NCI-H82 treated with DMSO at 0.1 percent for 48 hours (cell line): ENCODE measurements at regions not wholly inside any gene's neighbourhood (a gene's known extent, or its start where the extent isn't known, plus 50 kb on each side); places are given as distances from the start of the nearest gene placed in this dataset.
"Not testable (repeated sequence)": the region's sequence is repeated elsewhere in the genome, so short reads cannot be mapped to it uniquely, and the experiment has no call there.

Experiments
- DNase-seq: peaks from one replicate; lab custom pipeline; 2025; ENCODE audit not compliant: unreplicated experiment; lab: John Stamatoyannopoulos, UW

GRCh38 chr1:60891765-60892164 lies 190.6 kb upstream of the NFIA start:
- DNase-seq = peak; percentile 54

DNA sequence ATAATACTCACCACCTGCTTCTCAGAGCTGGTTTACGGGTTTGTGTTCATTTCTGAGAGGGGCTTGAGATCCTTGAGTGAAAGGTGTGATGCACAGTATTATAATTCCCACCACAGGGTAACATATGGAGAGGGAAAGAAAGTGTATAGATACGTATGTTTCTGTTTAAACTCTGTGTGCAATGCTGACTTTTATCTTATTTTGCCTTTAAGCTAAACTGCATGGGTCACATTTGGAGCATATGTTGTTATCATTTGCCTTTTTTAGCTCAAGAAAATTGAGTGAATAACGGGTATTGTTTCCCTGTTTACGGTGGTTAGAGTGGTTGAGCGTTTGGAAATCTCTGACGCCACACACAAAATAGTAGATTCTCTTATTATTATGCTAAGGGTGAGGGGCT lies 191.1 kb upstream of the NFIA start:
- DNase-seq = no peak

- DNase-seq = no peak
Measured at GRCh38 chr1:60890664-60891063, 191.7 kb upstream of the NFIA start.

DNA sequence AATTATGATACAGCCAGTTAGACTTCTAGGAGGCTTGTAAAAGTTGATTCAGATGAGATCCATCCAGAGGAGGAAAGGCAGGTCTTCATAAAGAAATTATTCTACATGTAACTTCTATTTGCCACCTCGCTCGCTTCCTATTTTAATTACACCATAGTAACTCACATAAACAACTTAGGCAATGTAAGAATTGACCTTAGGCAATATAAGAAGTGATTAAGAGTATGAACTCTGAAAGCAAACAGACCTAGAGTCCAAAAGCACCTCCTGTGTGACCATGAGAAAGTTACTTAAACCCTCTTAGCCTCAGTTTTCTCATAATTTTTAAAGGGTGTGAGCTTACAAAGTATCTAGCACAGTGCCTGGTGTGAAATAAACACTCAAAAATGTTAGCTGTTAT lies 192.7 kb upstream of the NFIA start:
- no peak for DNase-seq

GRCh38 chr1:60888126-60888525 lies 194.2 kb upstream of the NFIA start:
- no peak for DNase-seq

GRCh38 chr1:60886793-60887331 lies 195.5 kb upstream of the NFIA start:
- DNase-seq = no peak

DNA sequence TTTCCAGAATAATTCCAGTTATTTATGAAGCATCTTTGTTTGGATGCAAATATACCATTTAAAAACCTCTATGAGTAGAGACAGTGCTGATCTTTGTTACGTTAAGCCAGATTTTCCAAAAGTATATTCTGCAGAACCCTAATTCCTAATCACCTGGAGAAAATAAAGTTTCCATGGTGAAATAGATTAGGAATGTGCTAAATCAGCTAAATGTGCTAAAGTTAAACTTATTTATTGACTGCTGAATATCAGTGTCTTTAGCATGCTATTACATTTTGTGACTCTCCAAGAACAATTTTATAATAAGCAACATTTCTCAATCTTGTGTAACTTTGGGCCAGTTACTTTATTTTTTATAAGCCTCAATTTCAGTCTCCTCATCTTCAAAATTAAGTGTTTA lies 196.3 kb upstream of the NFIA start:
- no peak for DNase-seq

- DNase-seq = no peak
Measured at GRCh38 chr1:60880202-60880601, 202.2 kb upstream of the NFIA start.

- DNase-seq = no peak
Measured at GRCh38 chr1:60878323-60878722, 204.0 kb upstream of the NFIA start.

DNA sequence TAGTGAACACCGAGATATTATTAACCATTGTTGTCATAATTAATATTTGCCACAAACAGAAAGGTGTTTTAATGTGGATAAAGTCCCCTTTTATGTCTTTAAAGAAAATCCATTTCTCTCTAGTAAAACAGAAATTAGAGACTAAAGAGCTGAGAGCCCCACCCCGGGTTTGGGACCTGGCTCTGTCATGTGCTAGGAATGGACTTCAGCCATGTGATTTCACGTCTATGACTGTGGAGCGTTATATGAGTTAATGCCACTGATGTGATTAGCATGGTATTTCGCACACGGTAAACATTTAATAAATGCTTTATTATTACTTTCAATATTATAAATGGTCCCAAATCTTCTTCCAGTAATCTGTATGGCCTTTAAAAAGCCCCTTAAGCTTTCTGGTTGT lies 205.0 kb upstream of the NFIA start:
- DNase-seq = no peak

- no peak for DNase-seq
Measured at GRCh38 chr1:60876952-60877351, 205.4 kb upstream of the NFIA start.

GRCh38 chr1:60875138-60875537 lies 207.2 kb upstream of the NFIA start:
- DNase-seq = no peak

GRCh38 chr1:60874718-60875117 lies 207.6 kb upstream of the NFIA start:
- DNase-seq = no peak

GRCh38 chr1:60873396-60873795 lies 209.0 kb upstream of the NFIA start:
- DNase-seq = not testable (repeated sequence)

DNA sequence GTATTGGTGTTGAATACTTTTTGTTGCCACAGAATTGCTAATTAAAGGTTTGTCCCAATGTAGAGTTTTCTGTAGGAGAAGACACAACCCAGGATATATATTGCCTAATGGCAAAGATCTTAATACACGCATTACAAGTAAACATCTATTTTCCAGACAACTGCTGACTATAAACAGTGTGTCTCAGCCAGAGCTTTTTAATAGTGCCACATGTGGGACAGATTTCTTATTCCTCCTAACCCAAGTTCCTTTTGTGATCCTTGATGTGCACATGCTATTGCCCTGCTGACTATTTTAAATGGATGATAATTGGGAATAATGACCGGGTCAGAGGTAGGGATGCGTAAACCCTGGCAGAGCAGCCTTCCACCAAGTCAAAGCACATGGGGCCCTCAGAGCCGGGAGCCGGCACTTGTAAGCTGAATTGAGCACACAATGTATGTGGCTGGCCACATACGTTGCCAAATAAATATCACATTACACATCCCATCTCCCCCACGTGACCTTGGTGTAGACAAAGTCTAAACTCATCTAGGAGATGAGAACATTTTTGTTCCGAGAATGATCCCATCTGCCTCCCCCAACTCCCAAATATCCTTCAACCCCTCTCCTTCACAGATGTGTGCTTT lies 209.8 kb upstream of the NFIA start:
- DNase-seq = no peak

GRCh38 chr1:60870269-60870865 lies 212.0 kb upstream of the NFIA start:
- no peak for DNase-seq

GRCh38 chr1:60868901-60869663 lies 213.3 kb upstream of the NFIA start:
- no peak for DNase-seq

DNA sequence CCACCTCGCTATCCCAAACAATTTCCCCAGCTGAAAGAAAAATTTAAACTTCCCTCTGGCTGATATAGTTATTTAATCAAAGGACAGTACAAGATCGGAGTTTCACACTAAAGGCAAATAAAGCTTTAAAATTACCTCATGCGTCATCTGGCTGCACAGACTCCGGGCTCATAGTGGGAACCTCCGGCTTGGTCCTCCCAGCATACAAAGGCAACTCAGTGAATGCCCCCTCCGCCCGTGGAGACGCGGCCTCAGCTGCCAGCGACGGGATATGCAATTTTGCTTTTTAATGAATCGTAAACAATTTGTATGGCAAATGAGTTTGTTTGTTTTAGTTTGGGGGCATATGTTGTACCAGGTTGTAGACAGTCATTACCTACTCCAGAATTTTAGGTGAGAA lies 214.6 kb upstream of the NFIA start:
- DNase-seq = no peak

GRCh38 chr1:60866917-60867531 lies 215.3 kb upstream of the NFIA start:
- no peak for DNase-seq

GRCh38 chr1:60866226-60866900 lies 216.0 kb upstream of the NFIA start:
- no peak for DNase-seq

DNA sequence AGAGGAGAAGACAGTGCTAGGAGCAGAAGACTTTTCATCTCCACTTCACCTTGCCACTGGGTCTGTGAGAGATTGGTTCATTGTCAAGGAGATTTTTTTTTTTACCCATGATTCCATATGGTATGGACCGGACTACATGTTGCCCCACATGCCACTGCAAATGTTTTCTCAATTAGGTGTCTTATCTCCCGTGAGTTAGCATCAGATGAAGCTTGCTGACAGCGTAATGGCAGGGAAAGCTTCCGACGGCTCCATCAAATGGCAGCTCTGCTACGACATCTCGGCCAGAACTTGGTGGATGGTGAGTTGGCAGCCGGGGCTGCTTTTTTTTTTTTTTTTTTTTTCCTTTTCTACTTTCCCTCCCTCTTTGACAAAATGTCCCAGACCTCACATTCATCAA lies 217.2 kb upstream of the NFIA start:
- no peak for DNase-seq
